GM12878 (cell line): ENCODE measurements at regions not wholly inside any gene's neighbourhood (a gene's known extent, or its start where the extent isn't known, plus 50 kb on each side); places are given as distances from the start of the nearest gene placed in this dataset.

Experiments
- CEBPB ChIP-seq, 2 experiments: fragments of 150-350 bp in 1 of 2; IDR thresholded peaks; 2 replicates each; pipeline ENCODE4 v1.6.1; 2012 to 2014; ENCODE audit warnings: low read depth in 2 of 2, low read length in 2 of 2, borderline replicate concordance in 1 of 2, inconsistent platforms in 1 of 2
- CHD2 ChIP-seq: IDR thresholded peaks from 2 replicates; pipeline ENCODE4 v1.6.1; 2011; ENCODE audit warnings: low read depth, low read length, improper control_type of control experiment, borderline replicate concordance
- E2F8 ChIP-seq: fragments of 450-650 bp; IDR thresholded peaks from 2 replicates; pipeline ENCODE4 v1.6.1; 2018; ENCODE audit warnings: mild to moderate bottlenecking, low read depth, moderate library complexity; ENCODE audit not compliant: partially characterized antibody
- HSF1 ChIP-seq: fragments of 150-350 bp; IDR thresholded peaks from 2 replicates; pipeline ENCODE4 v1.6.1; 2014; ENCODE audit warnings: mild to moderate bottlenecking, low read depth, low read length
- MTA3 ChIP-seq: IDR thresholded peaks from 2 replicates; pipeline ENCODE4 v1.6.1; 2012; ENCODE audit warnings: low read length, inconsistent platforms, borderline replicate concordance
- POLR2A ChIP-seq: IDR thresholded peaks from 2 replicates; pipeline ENCODE4 v1.6.1; 2011; ENCODE audit warnings: low read depth, mild to moderate bottlenecking, low read length
- SIN3A ChIP-seq: IDR thresholded peaks from 2 replicates; pipeline ENCODE4 v1.6.1; 2012; ENCODE audit warnings: low read depth, low read length, improper control_type of control experiment
- TAF1 ChIP-seq: IDR thresholded peaks from 2 replicates; pipeline ENCODE4 v1.6.1; 2011; ENCODE audit warnings: mild to moderate bottlenecking, low read depth, low read length, borderline replicate concordance
- ZNF687 ChIP-seq: fragments of 450-650 bp; IDR thresholded peaks from 2 replicates; pipeline ENCODE4 v1.6.1; 2017; ENCODE audit warnings: mild to moderate bottlenecking, moderate library complexity

DNA sequence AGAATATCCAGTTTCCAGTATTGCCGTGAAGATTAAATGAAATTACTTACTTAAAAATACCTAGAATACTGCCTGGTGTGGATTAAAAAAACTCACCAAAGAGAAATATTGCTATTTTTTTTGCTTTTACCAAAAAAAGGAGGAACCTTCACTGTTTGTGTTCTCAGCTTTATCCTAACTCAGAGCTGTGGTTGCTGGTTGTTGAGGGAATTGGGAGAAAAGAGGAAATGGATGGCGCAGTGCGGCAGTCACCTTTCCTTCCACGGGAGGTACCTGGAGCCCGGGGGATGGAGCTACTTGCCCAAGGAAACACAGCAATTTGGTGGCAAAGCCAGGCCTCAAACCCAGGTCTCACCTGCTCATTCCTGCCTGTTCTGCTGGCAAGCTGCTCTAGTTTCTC is 270.3 kb downstream of the RPLP1 start (continued):
- TF ChIP-seq E2F8, result no peak
- no peak for TF ChIP-seq SIN3A
- no peak for TF ChIP-seq HSF1
- TF ChIP-seq TAF1, result no peak
- no peak for TF ChIP-seq CEBPB (IDR thresholded peaks at IDR 0.05; ENCODE audit: borderline replicate concordance in 1 of 2, low read depth in 2 of 2, low read length in 2 of 2)
- no peak for TF ChIP-seq POLR2A
- no peak for TF ChIP-seq CHD2
- no peak for TF ChIP-seq MTA3
- TF ChIP-seq ZNF687, result no peak
